HG03066 (cell line): ENCODE measurements at regions not wholly inside any gene's neighbourhood (a gene's known extent, or its start where the extent isn't known, plus 50 kb on each side); places are given as distances from the start of the nearest gene placed in this dataset.
"Not testable (repeated sequence)": the region's sequence is repeated elsewhere in the genome, so short reads cannot be mapped to it uniquely, and the experiment has no call there.

Source experiments
- ATAC-seq: cut with Tn5 transposase; IDR thresholded peaks from one replicate; pipeline ENCODE4 v1.9.1; 2021; ENCODE audit warnings: low read depth; ENCODE audit not compliant: unreplicated experiment

- ATAC-seq, result not testable (repeated sequence)
Measured at GRCh38 chr16:29203933-29204805, 202.3 kb downstream of the NPIPB11 start.

DNA sequence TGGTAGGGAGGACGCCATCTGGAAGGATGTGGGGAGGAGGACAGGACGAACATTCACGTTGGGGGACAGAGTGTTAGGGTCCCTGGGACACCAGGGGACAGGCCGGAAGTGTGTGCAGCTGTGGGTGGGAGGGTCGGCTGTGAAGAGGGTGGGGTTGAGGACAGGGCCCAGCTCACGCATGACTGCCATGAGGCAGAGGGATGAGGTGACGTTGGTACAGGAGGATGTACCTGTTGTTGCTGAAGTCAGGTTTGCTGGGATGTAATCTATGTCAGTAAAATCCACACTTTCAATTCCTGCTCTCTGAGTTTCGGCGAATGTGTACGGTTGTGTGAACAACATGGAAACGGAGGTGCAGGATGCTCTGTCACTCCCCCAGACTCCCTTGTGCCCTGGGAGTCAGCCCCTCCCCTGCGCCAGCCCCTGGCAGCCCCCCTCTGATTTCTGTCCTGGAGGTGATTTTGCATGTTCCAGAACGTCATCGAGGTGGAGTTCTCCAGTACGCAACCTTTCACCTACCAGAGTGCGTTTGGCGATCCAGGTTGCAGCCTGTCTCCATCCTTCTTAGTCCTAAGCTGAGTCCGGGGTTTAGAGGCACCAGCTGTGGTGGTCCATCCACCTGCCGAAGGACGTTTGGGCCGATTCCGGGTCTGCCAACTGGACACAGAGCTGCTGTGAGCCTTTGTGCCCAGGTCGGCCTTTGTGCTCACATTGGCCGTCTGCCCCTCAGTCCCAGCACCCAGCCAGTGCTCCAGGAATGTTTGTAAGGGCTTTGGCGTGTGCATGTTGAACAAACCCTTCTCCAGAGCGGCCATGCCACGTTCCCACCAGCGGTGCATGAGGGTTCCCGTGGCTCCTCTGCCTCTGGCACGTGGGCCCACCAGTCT, 203.2 kb downstream of the NPIPB11 start:
- not testable (repeated sequence) for ATAC-seq

DNA sequence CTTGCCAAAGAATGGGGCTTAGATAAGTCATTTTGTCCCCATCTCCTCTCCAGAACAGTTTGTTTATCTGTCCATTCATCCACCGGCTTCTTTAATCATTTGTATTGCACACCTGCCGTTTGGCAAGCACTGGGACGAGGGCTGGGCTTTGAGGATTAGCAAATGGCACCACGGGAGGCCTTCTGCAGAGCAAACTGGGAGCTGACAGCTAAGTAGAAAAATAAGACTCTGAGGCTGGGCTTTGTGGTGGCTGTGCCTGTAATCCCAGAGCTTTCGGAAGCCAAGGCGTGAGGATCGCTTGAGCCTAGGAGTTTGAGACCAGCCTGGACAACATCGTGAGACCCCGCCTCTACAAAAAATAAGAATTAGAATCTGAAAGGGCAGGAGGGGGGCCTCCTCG, 203.9 kb downstream of the NPIPB11 start:
- not testable (repeated sequence) for ATAC-seq

DNA sequence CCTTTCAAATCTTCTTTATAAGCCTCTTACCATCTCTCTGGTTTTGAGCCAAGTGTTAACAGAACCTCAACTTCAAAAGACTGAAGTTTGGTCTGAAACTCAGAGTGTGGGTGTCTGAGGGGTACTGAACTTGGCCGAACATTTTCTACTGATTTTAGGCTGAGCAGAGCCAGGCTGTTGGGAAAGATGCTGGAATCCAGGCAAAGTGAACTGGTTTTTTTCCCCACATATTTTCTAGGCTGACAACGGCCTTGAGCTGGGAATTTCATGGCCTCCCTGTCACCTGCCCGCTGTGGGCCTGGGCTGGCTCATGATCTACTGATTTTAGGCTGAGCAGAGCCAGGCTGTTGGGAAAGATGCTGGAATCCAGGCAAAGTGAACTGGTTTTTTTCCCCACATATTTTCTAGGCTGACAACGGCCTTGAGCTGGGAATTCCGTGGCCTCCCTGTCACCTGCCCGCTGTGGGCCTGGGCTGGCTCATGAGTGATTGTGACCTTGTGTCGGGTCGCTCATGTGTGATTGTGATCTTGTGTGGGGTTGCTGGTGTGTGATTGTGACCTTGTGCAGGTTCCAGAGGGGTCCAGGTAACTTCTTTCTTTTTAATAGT, 204.4 kb downstream of the NPIPB11 start:
- ATAC-seq, result not testable (repeated sequence)

DNA sequence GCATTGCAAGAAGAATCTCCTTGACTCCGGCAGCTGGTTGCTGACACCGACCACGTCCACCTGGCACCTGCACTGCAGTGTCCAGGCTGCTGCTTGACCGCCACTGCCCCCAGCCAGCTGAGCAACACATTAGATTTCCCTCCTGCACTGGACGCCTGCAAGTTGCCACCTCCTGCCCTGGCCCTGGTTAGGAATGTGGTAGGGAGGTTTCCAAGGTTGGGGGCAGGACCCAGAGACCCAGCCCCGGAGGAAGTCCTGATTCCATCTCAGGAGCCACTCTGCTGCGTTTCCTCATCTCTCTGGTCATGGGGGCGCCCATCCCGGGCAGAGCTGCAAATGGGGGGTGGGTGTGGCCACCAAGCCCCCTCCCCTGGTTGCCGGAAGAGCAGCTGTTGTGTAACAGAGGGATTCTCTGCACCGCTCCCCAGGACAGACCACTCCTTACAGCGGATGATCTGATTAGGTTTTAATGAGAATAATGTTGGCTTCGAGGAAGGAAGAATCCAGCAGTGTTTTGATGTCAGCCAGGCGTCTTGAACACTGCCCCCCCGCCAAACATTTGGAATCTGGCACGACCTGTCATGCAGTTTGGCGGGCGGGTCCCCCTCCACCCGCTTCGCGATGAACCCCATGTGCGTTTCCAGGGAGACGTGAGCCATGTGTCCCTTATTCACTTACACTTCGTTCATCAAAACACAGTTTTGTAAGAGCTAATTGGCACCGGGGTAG, 205.1 kb downstream of the NPIPB11 start:
- ATAC-seq, result not testable (repeated sequence)

DNA sequence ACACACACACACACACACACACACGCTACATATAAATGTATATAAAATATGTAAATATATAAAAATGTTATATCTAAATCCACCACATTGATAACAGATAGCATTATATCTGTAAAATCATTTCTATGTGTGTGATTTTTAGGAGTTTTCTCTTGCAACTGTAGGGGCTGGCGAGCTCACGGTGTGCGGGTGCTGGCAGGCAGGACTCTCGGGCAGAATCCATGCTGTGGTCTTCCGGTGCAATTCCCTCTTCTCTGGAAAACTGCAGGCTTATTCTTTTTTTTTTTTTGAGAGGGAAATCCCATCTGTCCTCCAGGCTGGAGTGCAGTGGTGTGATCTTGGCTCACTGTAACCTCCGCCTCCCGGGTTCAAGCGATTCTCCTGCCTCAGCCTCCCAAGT, 205.8 kb downstream of the NPIPB11 start:
- ATAC-seq, result not testable (repeated sequence)

- ATAC-seq, result not testable (repeated sequence)
Measured at GRCh38 chr16:29200135-29200601, 206.3 kb downstream of the NPIPB11 start.

DNA sequence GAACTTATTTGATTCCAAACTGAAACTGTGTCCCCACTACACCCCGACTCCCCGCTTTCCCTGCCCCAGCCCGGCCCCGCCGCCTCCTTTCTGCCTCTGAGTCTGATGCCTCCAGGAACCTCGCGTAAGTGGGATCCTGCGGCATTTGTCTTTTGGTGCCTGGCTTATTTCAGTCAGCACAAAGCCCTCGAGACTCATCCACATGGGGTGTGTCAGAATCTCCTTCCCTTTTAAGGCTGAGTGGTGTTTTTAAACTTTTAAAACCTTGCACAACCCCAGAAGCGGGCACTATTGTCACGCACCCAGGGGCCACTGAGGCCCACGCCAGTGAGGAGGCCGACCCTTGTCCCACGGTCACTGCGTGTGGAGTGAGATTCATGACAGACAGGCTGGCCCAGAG, 206.9 kb downstream of the NPIPB11 start:
- not testable (repeated sequence) for ATAC-seq

DNA sequence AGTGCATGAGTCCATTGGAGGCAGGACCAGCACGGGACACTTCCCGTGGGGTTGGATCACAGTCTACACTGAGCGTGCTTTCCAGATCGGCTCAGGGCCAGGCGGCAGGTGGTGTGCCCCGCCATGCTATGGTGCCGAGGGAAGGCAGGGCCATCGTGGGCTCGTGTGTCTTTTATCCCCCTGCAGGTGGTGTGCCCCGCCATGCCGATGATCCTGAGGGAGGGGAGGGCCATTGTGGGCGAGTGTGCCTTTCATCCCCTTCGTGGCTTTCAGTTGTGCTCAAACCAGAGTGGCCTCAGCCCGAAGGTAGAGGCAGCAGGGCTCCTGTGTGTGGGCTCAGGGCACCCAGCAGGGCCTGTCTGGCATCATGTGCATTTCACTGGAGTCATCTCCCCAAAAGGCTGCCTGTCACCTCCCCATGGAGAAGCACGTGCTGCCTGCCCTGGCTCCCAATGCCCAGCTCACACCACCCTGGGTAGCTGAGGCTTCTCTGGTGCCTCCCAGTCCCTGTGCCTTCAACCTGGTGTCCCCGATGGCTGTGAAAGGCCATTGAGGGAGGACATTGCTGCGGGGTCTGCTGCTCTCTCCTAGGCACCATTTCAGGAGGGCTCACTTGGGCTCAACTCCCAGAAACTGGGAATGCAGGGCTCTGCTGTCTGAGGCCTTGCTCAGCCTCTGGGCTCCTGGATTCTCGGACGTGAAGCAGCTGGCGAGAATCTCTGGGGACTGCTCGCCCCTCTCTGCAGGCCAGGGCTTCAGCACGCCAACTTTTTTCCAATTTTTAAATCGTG, 207.6 kb downstream of the NPIPB11 start:
- ATAC-seq, result no peak

DNA sequence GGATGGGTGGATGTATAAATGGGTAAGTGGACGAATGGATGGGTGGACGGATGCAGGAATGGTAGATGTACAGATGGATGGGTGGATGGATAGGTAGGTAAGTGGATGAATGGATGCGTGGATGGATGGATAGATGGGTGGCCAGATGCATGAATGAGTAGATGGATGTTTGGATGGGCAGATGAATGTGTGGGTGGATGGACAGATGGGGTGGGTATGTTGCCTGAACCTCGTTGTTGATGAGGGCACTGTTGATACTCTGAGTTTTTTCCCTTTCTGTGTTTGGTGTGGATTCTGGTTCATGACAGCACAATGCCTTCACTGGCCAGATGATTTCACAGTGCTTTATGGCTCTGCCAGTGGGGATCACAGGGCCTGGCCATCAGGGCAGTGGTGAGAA, 208.3 kb downstream of the NPIPB11 start:
- no peak for ATAC-seq

GRCh38 chr16:29197494-29198100, 208.9 kb downstream of the NPIPB11 start:
- ATAC-seq, result not testable (repeated sequence)

DNA sequence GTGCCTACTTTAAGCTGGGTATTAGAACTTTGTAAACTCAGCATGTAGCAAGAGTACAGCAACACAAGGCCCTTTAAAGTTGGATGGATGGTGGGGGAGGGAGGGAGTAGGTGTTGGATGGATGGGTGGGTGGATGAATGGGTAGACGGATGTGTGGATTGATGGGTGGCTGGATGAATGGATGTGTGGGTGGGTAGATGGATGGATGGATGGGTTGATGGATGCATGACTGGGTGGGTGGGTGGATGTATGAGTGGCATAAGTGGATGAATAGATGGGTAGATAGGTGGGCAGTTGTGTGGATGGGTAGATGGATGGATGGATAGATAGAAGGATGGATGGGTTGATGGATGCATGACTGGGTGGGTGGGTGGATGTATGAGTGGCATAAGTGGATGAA, 209.8 kb downstream of the NPIPB11 start:
- ATAC-seq, result not testable (repeated sequence)

- ATAC-seq, result not testable (repeated sequence)
Measured at GRCh38 chr16:29195116-29195872, 210.4 kb downstream of the LAT start.

DNA sequence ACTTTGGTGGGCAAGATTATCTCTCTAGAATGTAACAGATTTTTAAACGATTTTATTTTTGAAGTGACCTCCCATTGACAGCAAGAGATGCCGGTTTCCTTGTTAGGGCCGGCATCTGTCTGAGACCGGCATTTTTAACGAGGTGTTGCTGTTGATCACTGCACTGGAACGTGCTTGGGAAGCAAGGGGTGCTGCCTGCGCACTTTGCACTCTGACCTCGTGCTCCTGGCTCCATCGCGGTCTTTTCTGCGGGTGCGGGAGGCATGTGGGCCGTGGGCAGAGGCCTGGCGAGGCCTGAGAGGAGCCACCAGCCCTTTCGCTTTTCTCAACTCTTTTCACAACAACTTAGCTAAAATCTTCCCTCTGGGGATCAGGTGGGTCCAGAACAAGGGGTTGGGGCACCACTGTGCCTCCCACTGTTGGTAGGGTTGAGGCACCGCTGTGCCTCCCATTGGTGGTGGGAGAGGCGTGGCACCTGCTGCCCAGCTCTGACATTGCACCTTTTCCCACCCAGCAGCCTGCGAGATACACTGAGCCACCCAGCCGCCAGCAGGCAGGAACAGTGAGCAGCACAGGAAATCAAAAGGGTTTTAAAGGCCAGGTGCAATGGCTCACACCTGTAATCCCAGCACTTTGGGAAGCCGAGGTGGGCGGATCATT, 209.5 kb downstream of the LAT start:
- not testable (repeated sequence) for ATAC-seq

- not testable (repeated sequence) for ATAC-seq
Measured at GRCh38 chr16:29193634-29194033, 208.8 kb downstream of the LAT start.

- not testable (repeated sequence) for ATAC-seq
Measured at GRCh38 chr16:29193248-29193574, 208.4 kb downstream of the LAT start.

- ATAC-seq, result no peak
Measured at GRCh38 chr16:29192329-29193247, 207.7 kb downstream of the LAT start.
